ENCODE measurements at regions not wholly inside any gene's neighbourhood (a gene's known extent, or its start where the extent isn't known, plus 50 kb on each side); places are given as distances from the start of the nearest gene placed in this dataset.

GRCh38 chr5:99272576-99272975 lies 343.8 kb upstream of the CHD1 start:
- intact Hi-C loops (cut with micrococcal nuclease; ENCODE audit: unreplicated experiment): no loop called here
- no TSS peak for BruUV-seq (replicated peaks)
- TF ChIP-seq, protein P1, sequence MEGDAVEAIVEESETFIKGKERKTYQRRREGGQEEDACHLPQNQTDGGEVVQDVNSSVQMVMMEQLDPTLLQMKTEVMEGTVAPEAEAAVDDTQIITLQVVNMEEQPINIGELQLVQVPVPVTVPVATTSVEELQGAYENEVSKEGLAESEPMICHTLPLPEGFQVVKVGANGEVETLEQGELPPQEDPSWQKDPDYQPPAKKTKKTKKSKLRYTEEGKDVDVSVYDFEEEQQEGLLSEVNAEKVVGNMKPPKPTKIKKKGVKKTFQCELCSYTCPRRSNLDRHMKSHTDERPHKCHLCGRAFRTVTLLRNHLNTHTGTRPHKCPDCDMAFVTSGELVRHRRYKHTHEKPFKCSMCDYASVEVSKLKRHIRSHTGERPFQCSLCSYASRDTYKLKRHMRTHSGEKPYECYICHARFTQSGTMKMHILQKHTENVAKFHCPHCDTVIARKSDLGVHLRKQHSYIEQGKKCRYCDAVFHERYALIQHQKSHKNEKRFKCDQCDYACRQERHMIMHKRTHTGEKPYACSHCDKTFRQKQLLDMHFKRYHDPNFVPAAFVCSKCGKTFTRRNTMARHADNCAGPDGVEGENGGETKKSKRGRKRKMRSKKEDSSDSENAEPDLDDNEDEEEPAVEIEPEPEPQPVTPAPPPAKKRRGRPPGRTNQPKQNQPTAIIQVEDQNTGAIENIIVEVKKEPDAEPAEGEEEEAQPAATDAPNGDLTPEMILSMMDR (IDR thresholded peaks at IDR 0.05; ENCODE audit: insufficient read depth in 1 of 2, low read depth in 1 of 2, low read length in 1 of 2, severe bottlenecking in 1 of 2, unreplicated experiment in 1 of 2): no peak

DNA sequence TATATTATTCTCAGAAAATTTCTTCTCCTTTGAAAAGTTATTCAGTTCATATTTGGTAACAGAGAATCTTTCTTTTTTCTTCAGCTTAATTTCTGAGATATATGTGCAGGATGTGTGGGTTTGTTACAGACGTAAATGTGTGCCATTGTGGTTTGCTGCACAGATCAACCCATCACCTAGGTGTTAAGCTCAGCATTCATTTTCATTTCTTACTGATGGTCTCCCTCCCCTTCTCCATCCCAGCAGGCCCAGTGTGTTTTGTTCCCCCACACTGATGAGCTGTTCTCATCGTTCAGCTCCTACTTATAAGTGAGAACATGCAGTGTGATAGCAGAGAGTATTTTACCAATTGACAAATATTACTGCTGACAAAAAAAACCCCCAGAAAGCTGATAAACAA lies 330.0 kb upstream of the CHD1 start:
- Histone ChIP-seq H3K36me3 (ENCODE audit: control insufficient read depth, insufficient read depth, low read length) (no peaks in the 10 kb centered on the region), H3K27me3 (replicated peaks; ENCODE audit: control insufficient read depth, insufficient read depth, low read length) (no peaks in the 10 kb centered on the region), H3K4me3 (ENCODE audit: low read depth, low read length) (no peak overlapping the region), H3K4me1 (no peaks in the 10 kb centered on the region), H3K9me3 (peaks cover 4% of the 10 kb centered on the region; the same call in 1 of the 2 replicates)
- TF ChIP-seq, protein P1 (IDR thresholded peaks at IDR 0.05; ENCODE audit: insufficient read depth in 1 of 2, low read depth in 1 of 2, low read length in 1 of 2, severe bottlenecking in 1 of 2, unreplicated experiment in 1 of 2): no peak
- H3K27ac Mint-ChIP-seq (ENCODE audit: unreplicated experiment): no peak overlapping the region
- no peaks in the 10 kb centered on the region for H3K4me1 Mint-ChIP-seq (ENCODE audit: low read depth, unreplicated experiment)
- DNase-seq: no peak
- no peak overlapping the region for H3K4me3 Mint-ChIP-seq (ENCODE audit: unreplicated experiment)
- CTCF ChIA-PET: no interaction called here
- no peaks in the 10 kb centered on the region for H3K36me3 Mint-ChIP-seq (ENCODE audit: insufficient read depth, unreplicated experiment)
- intact Hi-C loops (cut with micrococcal nuclease; ENCODE audit: unreplicated experiment): no loop called here
- no TSS peak for BruUV-seq (replicated peaks)
- POLR2A ChIA-PET: no interaction called here
- H3K9me3 Mint-ChIP-seq (ENCODE audit: unreplicated experiment): peaks cover 15% of the 10 kb centered on the region
- H3K27me3 Mint-ChIP-seq (ENCODE audit: insufficient read depth, unreplicated experiment): peaks cover 3% of the 10 kb centered on the region

More at GRCh38 chr5:99272576-99272975, 343.8 kb upstream of the CHD1 start:
- H3K4me3 ChIP-seq (ENCODE audit: low read depth, low read length): no peak overlapping the region
- no peaks in the 10 kb centered on the region for H3K4me1 ChIP-seq
- H3K27me3 ChIP-seq (replicated peaks; ENCODE audit: control insufficient read depth, insufficient read depth, low read length): no peaks in the 10 kb centered on the region
- no peaks in the 10 kb centered on the region for H3K9me3 ChIP-seq
- H3K27ac Mint-ChIP-seq (ENCODE audit: unreplicated experiment): no peak overlapping the region
- no peaks in the 10 kb centered on the region for H3K4me1 Mint-ChIP-seq (ENCODE audit: low read depth, unreplicated experiment)
- no peaks in the 10 kb centered on the region for H3K36me3 ChIP-seq (ENCODE audit: control insufficient read depth, insufficient read depth, low read length)
- ChIA-PET POLR2A (no interaction called here), CTCF (no interaction called here)
- no peaks in the 10 kb centered on the region for H3K27me3 Mint-ChIP-seq (ENCODE audit: insufficient read depth, unreplicated experiment)
- no peak for DNase-seq
- no peaks in the 10 kb centered on the region for H3K36me3 Mint-ChIP-seq (ENCODE audit: insufficient read depth, unreplicated experiment)
- H3K4me3 Mint-ChIP-seq (ENCODE audit: unreplicated experiment): no peak overlapping the region
- H3K9me3 Mint-ChIP-seq (ENCODE audit: unreplicated experiment): no peaks in the 10 kb centered on the region

GRCh38 chr5:99248066-99248465 lies 319.3 kb upstream of the CHD1 start:
- DNase-seq: no peak
- H3K4me1 ChIP-seq: no peaks in the 10 kb centered on the region
- no peaks in the 10 kb centered on the region for H3K9me3 ChIP-seq
- intact Hi-C loops (cut with micrococcal nuclease; ENCODE audit: unreplicated experiment): no loop called here
- TF ChIP-seq, protein P1 (IDR thresholded peaks at IDR 0.05; ENCODE audit: insufficient read depth in 1 of 2, low read depth in 1 of 2, low read length in 1 of 2, severe bottlenecking in 1 of 2, unreplicated experiment in 1 of 2): no peak
- H3K9me3 Mint-ChIP-seq (ENCODE audit: unreplicated experiment): no peaks in the 10 kb centered on the region
- no peaks in the 10 kb centered on the region for H3K4me1 Mint-ChIP-seq (ENCODE audit: low read depth, unreplicated experiment)
- H3K4me3 ChIP-seq (ENCODE audit: low read depth, low read length): no peak overlapping the region
- H3K36me3 Mint-ChIP-seq (ENCODE audit: insufficient read depth, unreplicated experiment): no peaks in the 10 kb centered on the region
- H3K27ac Mint-ChIP-seq (ENCODE audit: unreplicated experiment): no peak overlapping the region
- no TSS peak for BruUV-seq (replicated peaks)
- no peaks in the 10 kb centered on the region for H3K36me3 ChIP-seq (ENCODE audit: control insufficient read depth, insufficient read depth, low read length)
- no peak overlapping the region for H3K4me3 Mint-ChIP-seq (ENCODE audit: unreplicated experiment)
- ChIA-PET POLR2A (no interaction called here), CTCF (no interaction called here)
- no peaks in the 10 kb centered on the region for H3K27me3 Mint-ChIP-seq (ENCODE audit: insufficient read depth, unreplicated experiment)
- no peaks in the 10 kb centered on the region for H3K27me3 ChIP-seq (replicated peaks; ENCODE audit: control insufficient read depth, insufficient read depth, low read length)
